GM18520 (cell line): ENCODE measurements at regions not wholly inside any gene's neighbourhood (a gene's known extent, or its start where the extent isn't known, plus 50 kb on each side); places are given as distances from the start of the nearest gene placed in this dataset.

Experiments used
- ATAC-seq: cut with Tn5 transposase; IDR thresholded peaks from one replicate; pipeline ENCODE4 v1.9.1; 2021; ENCODE audit not compliant: unreplicated experiment

- no peak for ATAC-seq
These were observed 216.1 kb upstream of the SGK1 start for GRCh38 chr6:134533991-134534390.

GRCh38 chr6:134532694-134533624 lies 215.0 kb upstream of the SGK1 start:
- no peak for ATAC-seq

GRCh38 chr6:134531611-134532010 lies 213.7 kb upstream of the SGK1 start:
- ATAC-seq, result no peak

GRCh38 chr6:134531188-134531551 lies 213.3 kb upstream of the SGK1 start:
- ATAC-seq, result no peak

GRCh38 chr6:134529921-134530320 lies 212.0 kb upstream of the SGK1 start:
- no peak for ATAC-seq

- ATAC-seq, result no peak
These were observed 211.4 kb upstream of the SGK1 start for GRCh38 chr6:134529305-134529704.

- ATAC-seq, result no peak
These were observed 209.3 kb upstream of the SGK1 start for GRCh38 chr6:134527108-134527787.

- no peak for ATAC-seq
These were observed 207.4 kb upstream of the SGK1 start for GRCh38 chr6:134525190-134525868.

GRCh38 chr6:134523903-134524650 lies 206.2 kb upstream of the SGK1 start:
- ATAC-seq, result no peak

- no peak for ATAC-seq
These were observed 205.1 kb upstream of the SGK1 start for GRCh38 chr6:134523051-134523450.

- no peak for ATAC-seq
These were observed 203.2 kb upstream of the SGK1 start for GRCh38 chr6:134521116-134521501.

GRCh38 chr6:134520181-134521115 lies 202.5 kb upstream of the SGK1 start:
- ATAC-seq, result no peak

GRCh38 chr6:134519465-134519864 lies 201.6 kb upstream of the SGK1 start:
- no peak for ATAC-seq

- ATAC-seq, result no peak
These were observed 200.0 kb upstream of the SGK1 start for GRCh38 chr6:134517868-134518267.

- ATAC-seq, result no peak
These were observed 199.3 kb upstream of the SGK1 start for GRCh38 chr6:134517145-134517658.

GRCh38 chr6:134516582-134516981 lies 198.7 kb upstream of the SGK1 start:
- ATAC-seq, result no peak

- no peak for ATAC-seq
These were observed 198.1 kb upstream of the SGK1 start for GRCh38 chr6:134515986-134516385.

GRCh38 chr6:134512981-134513391 lies 195.1 kb upstream of the SGK1 start:
- ATAC-seq, result no peak

GRCh38 chr6:134511984-134512683 lies 194.2 kb upstream of the SGK1 start:
- no peak for ATAC-seq
